ENCODE measurements at regions not wholly inside any gene's neighbourhood (a gene's known extent, or its start where the extent isn't known, plus 50 kb on each side); places are given as distances from the start of the nearest gene placed in this dataset.

GRCh38 chr7:53428045-53428444 lies 392.6 kb downstream of the POM121L12 start:
- TF ChIP-seq, protein P1, sequence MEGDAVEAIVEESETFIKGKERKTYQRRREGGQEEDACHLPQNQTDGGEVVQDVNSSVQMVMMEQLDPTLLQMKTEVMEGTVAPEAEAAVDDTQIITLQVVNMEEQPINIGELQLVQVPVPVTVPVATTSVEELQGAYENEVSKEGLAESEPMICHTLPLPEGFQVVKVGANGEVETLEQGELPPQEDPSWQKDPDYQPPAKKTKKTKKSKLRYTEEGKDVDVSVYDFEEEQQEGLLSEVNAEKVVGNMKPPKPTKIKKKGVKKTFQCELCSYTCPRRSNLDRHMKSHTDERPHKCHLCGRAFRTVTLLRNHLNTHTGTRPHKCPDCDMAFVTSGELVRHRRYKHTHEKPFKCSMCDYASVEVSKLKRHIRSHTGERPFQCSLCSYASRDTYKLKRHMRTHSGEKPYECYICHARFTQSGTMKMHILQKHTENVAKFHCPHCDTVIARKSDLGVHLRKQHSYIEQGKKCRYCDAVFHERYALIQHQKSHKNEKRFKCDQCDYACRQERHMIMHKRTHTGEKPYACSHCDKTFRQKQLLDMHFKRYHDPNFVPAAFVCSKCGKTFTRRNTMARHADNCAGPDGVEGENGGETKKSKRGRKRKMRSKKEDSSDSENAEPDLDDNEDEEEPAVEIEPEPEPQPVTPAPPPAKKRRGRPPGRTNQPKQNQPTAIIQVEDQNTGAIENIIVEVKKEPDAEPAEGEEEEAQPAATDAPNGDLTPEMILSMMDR (IDR thresholded peaks at IDR 0.05; ENCODE audit: low read depth, low read length): no peak
- TF ChIP-seq EZH2phosphoT487 (IDR thresholded peaks at IDR 0.05; ENCODE audit: low read depth): no peak
